Right lobe of liver (tissue), 4 donors: ENCODE measurements at regions not wholly inside any gene's neighbourhood (a gene's known extent, or its start where the extent isn't known, plus 50 kb on each side); places are given as distances from the start of the nearest gene placed in this dataset.

Source experiments
- POLR2A ChIP-seq: fragments of 450-650 bp; IDR thresholded peaks from one replicate; pipeline ENCODE4 v1.6.1; 2017; ENCODE audit warnings: antibody characterized with exemption, mild to moderate bottlenecking
- TF ChIP-seq, protein P1 (sequence below), 4 donors: fragments of 200-600 bp in 3 of 4; fragments of 450-650 bp in 1 of 4; IDR thresholded peaks; one replicate each; pipeline versions ENCODE4 v1.5.1 to v1.8.0; 2016 to 2022; ENCODE audit warnings: antibody characterized with exemption in 4 of 4, mild to moderate bottlenecking in 2 of 4
- donor health status: DM: no; HTN: no; CAD: no.
- donor health status: DM: no; HTN: no; CAD: no.
- donor health status: DM: no; HTN: yes; CAD: no.

DNA sequence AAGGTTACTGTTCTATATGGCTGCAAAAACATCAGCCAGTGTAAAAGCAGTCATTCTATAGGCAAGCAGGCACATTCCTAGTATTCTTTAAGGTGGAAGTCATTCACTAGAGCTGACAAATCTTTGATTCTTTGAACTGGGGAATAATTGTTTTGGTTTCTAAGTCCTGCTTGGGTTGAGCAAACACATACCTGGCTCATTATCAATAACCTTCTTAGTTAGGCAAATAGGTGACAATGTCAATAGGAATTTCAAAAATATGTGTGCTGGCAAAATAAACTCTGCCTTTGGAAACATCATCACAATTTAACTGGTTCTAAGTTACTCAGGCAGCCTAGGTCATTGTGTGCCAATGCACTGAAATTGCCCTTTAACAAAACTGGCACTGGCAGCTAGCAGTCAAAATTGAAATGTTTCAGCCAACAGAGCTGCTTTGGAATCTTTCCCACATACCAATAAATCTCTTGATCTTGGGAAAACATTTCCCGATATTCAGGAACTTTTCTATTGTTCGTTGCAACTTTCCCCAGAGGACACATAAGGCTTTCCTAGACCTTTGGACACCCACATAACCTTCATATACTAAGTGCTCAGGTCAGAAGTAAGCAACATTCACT is 402.0 kb upstream of the MMADHC start:
- TF ChIP-seq, protein P1, sequence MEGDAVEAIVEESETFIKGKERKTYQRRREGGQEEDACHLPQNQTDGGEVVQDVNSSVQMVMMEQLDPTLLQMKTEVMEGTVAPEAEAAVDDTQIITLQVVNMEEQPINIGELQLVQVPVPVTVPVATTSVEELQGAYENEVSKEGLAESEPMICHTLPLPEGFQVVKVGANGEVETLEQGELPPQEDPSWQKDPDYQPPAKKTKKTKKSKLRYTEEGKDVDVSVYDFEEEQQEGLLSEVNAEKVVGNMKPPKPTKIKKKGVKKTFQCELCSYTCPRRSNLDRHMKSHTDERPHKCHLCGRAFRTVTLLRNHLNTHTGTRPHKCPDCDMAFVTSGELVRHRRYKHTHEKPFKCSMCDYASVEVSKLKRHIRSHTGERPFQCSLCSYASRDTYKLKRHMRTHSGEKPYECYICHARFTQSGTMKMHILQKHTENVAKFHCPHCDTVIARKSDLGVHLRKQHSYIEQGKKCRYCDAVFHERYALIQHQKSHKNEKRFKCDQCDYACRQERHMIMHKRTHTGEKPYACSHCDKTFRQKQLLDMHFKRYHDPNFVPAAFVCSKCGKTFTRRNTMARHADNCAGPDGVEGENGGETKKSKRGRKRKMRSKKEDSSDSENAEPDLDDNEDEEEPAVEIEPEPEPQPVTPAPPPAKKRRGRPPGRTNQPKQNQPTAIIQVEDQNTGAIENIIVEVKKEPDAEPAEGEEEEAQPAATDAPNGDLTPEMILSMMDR (IDR thresholded peaks at IDR 0.05): no peak
- TF ChIP-seq POLR2A: no peak
